Memory B cell (primary cell): ENCODE measurements at regions not wholly inside any gene's neighbourhood (a gene's known extent, or its start where the extent isn't known, plus 50 kb on each side); places are given as distances from the start of the nearest gene placed in this dataset.
"Not testable (repeated sequence)": the region's sequence is repeated elsewhere in the genome, so short reads cannot be mapped to it uniquely, and the experiment has no call there.

ENCODE experiments used
- ATAC-seq: fragments of 150-1000 bp; cut with Tn5 transposase; 2 replicates; pipeline ENCODE4 v1.10.0; 2021; ENCODE audit warnings: low read depth, mild to moderate bottlenecking, moderate library complexity
- DNase-seq, 2 donors: peaks; one replicate each; pipeline ENCODE4 v3.0.0; 2022; ENCODE audit warnings: low spot score in 2 of 2
- H3K27ac Mint-ChIP-seq: one replicate; pipeline ENCODE4 v1.8.0; 2022; ENCODE audit warnings: mild to moderate bottlenecking, moderate library complexity, mixed read lengths
- H3K27me3 Mint-ChIP-seq: one replicate; pipeline ENCODE4 v1.8.0; 2022; ENCODE audit warnings: mixed read lengths
- H3K36me3 Mint-ChIP-seq: one replicate; pipeline ENCODE4 v1.8.0; 2022; ENCODE audit warnings: mild to moderate bottlenecking, mixed read lengths
- H3K4me1 Mint-ChIP-seq: one replicate; pipeline ENCODE4 v1.8.0; 2022; ENCODE audit warnings: mixed read lengths
- H3K4me3 Mint-ChIP-seq: one replicate; pipeline ENCODE4 v1.8.0; 2022; ENCODE audit warnings: mild to moderate bottlenecking, moderate library complexity, mixed read lengths
- H3K9me3 Mint-ChIP-seq: one replicate; pipeline ENCODE4 v1.8.0; 2022; ENCODE audit warnings: mixed read lengths

DNA sequence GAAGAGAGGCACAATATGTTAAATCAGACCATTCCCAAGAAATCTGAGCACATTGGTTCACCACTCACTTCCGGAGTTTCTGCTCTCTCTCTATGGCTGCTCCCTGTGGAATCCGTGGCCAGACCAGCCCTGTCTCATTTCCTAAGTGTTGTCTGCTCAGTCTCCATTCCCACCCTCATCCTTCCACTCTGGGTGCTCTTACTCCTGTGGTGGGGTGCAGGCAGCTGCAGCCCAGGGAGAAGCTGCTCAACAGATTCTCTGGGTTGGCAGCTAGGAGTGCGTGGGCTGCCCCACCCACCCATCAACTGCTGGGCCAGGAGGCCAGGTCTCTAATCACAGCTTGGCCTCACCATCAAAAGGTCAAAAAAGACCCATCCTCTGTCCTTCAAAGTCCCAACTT, 98.3 kb downstream of the ARL4C start:
- peaks cover 2% of the 10 kb centered on the region for H3K27me3 Mint-ChIP-seq
- no peak overlapping the region for H3K27ac Mint-ChIP-seq
- H3K4me1 Mint-ChIP-seq: peaks cover 29% of the 10 kb centered on the region
- no peak overlapping the region for H3K4me3 Mint-ChIP-seq
- ATAC-seq: no peak
- no peak for DNase-seq
- H3K36me3 Mint-ChIP-seq: no peaks in the 10 kb centered on the region
- H3K9me3 Mint-ChIP-seq: peaks cover 4% of the 10 kb centered on the region

DNA sequence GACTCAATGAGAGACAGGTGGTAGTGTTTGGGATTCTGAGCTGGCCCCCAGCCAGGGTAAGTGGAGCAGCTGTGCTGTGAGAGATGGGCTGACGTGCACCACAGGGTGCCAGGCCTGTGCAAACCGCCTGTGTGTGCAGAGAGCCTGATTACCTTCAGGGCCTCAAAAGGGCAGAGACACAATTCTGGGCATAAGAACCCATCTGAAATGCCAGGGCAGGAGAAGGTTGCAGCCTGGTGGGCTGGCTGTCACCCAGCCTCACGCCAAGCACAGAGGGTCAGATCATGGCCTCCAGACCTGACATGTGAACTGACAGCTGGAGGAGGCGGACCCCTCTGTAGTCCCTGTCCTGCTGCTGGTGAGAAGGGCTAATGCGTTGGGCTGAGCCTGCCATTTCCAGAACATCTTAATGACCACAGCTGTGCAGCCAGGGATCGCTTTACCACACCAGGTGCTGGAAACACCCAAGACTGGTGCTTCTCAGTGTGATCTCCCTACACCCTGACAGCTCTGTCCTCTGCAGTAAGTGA, 100.9 kb downstream of the ARL4C start:
- peaks cover 3% of the 10 kb centered on the region for H3K9me3 Mint-ChIP-seq
- DNase-seq: no peak
- no peak overlapping the region for H3K27ac Mint-ChIP-seq
- no peak overlapping the region for H3K4me3 Mint-ChIP-seq
- no peak for ATAC-seq
- peaks cover 2% of the 10 kb centered on the region for H3K27me3 Mint-ChIP-seq
- H3K4me1 Mint-ChIP-seq: peaks cover 32% of the 10 kb centered on the region
- no peaks in the 10 kb centered on the region for H3K36me3 Mint-ChIP-seq

DNA sequence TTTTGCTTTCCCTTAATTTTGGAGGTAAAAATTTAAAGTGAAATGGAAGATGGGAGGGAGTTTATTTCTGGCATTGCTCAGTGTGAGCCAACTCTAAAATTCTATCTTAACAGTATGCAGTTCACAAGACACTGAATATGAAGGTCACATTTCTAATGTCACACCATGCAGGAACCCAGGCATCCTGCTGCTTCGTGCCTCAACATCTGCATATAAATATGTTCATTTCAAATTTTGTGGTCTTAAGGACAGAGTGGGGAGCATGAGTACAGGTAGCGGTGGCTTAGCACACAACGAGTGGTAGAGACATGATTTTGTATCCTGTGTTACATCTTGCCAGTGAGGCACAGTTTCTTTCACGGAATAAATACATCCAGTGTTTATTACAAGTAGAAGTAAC, 102.4 kb downstream of the ARL4C start:
- Mint-ChIP-seq H3K36me3 (no peaks in the 10 kb centered on the region), H3K9me3 (no peaks in the 10 kb centered on the region), H3K4me1 (peaks cover 33% of the 10 kb centered on the region), H3K4me3 (no peak overlapping the region), H3K27ac (no peak overlapping the region), H3K27me3 (peaks cover 1% of the 10 kb centered on the region)
- ATAC-seq: no peak
- no peak for DNase-seq

DNA sequence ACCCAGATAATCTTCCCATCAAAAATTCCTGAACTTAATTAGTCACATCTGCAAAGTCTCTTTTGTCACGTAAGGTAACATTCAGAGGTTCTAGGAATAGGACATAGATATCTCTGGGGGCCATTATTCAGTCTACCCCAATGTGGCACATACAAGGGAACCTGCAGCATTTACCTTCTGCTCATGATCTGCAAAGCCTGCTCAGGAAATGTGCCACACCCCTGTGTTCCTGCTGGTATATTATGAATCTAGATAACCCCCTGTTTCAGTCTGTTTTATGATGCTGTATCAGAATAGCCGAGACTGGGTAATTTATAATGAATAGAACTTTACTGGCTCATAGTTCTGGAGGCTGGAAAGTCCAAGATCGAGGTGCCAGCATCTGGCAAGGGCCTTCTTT, 103.5 kb downstream of the ARL4C start:
- Mint-ChIP-seq H3K27ac (no peak overlapping the region), H3K36me3 (no peaks in the 10 kb centered on the region), H3K4me1 (peaks cover 31% of the 10 kb centered on the region), H3K4me3 (peak overlapping the region; percentile 30), H3K9me3 (no peaks in the 10 kb centered on the region), H3K27me3 (no peaks in the 10 kb centered on the region)
- ATAC-seq: no peak
- DNase-seq: no peak

DNA sequence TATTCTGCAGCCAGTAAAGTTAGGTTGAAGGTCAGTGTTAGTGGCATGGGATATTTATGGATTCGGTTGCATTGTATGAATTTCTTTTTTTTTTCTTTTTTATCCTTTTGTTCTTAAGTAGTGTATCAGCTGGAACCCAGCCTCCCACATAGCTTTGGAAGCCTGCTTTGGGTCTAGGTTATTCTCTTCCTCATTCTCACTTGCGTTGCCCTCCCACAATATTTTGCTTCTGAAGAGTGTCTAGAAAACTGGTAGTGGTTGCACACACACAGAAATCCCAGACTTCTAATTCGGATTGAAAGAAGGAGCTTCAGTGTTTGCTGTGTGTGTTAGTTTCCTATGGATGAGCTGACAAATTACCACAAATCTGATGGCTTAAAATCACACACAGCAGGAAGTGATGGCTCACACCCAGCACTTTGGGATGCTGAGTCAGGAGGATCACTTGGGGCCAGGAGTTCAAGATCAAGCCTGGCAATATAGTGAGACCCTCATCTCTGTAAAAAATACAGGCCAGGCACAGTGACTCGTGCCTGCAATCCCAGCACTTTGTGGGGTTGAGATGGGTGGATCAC, 104.8 kb downstream of the ARL4C start:
- H3K9me3 Mint-ChIP-seq: no peaks in the 10 kb centered on the region
- H3K4me1 Mint-ChIP-seq: peaks cover 31% of the 10 kb centered on the region
- H3K27ac Mint-ChIP-seq: no peak overlapping the region
- peaks cover 2% of the 10 kb centered on the region for H3K27me3 Mint-ChIP-seq
- DNase-seq (no peak), ATAC-seq (no peak)
- no peaks in the 10 kb centered on the region for H3K36me3 Mint-ChIP-seq
- H3K4me3 Mint-ChIP-seq: no peak overlapping the region

DNA sequence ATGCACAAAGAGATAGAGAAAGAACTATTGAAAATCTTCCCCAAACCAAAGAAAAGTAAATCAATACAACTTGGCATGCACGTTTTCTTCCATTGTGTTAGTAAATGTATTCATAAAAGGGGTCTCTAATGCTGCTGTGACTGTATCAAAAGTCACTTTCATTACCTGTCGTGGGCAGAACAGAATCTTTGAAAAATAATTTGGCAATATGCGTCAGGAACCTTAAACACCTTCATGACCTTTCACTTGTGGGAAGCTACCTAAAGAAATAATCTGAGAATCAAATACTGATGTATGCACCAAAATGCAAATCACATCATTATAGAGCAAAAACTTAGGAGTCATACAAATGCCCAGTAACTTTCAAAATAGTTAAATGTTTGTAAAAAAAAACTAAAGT, 105.3 kb downstream of the ARL4C start:
- peaks cover 34% of the 10 kb centered on the region for H3K4me1 Mint-ChIP-seq
- no peak overlapping the region for H3K27ac Mint-ChIP-seq
- ATAC-seq (no peak), DNase-seq (no peak)
- H3K27me3 Mint-ChIP-seq: peaks cover 4% of the 10 kb centered on the region
- no peak overlapping the region for H3K4me3 Mint-ChIP-seq
- H3K9me3 Mint-ChIP-seq: peaks cover 2% of the 10 kb centered on the region
- peaks cover 2% of the 10 kb centered on the region for H3K36me3 Mint-ChIP-seq

DNA sequence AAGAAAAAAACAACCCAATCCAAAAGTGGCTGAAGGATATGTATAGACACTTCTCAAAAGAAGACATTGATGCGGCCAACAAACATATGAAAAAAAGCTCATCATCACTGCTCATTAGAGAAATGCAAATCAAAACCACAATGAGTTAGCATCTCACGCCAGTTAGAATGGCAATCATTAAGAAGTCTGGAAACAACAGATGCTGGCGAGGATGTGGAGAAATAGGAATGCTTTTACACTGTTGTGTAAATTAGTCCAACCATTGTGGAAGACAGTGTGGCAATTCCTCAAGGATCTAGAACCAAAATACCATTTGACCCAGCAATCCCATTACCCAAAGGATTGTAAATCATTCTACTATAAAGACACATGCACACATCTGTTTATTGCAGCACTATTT, 107.2 kb downstream of the ARL4C start:
- not testable (repeated sequence) for H3K36me3 Mint-ChIP-seq, H3K27me3 Mint-ChIP-seq, H3K27ac Mint-ChIP-seq, H3K9me3 Mint-ChIP-seq, ATAC-seq, DNase-seq, H3K4me3 Mint-ChIP-seq
- H3K4me1 Mint-ChIP-seq: peaks cover 30% of the 10 kb centered on the region

DNA sequence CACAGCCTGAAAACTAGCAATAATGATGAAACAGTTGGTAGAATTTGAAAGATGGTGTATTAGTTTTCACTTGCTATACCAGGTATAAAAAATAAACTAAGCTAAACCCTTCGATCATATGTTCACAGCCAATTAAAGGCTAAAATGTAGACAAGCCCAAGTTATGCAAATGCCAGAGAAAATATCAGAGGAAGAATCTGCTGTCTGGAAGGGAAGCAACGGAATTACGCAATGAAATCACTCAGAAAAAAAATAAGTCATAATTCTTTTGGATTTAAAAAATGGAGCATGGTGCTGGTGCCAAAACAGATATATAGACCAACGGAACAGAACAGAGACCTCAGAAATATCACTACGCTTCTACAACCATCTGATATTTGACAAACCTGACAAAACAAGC, 108.3 kb downstream of the ARL4C start:
- H3K4me1 Mint-ChIP-seq: peaks cover 19% of the 10 kb centered on the region
- peaks cover 2% of the 10 kb centered on the region for H3K9me3 Mint-ChIP-seq
- no peak overlapping the region for H3K4me3 Mint-ChIP-seq
- DNase-seq: no peak
- no peak for ATAC-seq
- peaks cover 4% of the 10 kb centered on the region for H3K27me3 Mint-ChIP-seq
- peaks cover 2% of the 10 kb centered on the region for H3K36me3 Mint-ChIP-seq
- H3K27ac Mint-ChIP-seq: no peak overlapping the region

DNA sequence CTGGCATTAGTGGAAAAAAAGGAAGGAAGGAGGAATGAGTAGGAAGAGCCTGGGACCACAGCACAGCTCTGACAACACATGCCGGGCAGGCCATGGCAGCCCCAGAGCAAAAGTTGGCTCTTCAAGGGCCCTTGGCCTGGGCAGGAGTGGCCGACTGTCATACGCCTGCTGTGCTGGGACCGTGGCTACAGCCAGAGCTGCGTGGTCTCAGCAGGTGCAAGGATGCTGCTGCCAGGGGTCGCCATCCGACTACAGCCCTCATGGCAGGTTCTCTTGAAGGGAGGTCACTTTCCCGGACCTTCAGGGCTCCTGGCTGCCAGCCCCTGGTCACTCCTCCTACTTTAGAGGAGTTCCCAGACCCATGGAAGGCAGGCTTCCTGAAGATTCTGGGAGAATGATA, 109.9 kb downstream of the ARL4C start:
- DNase-seq: no peak
- no peak for ATAC-seq

DNA sequence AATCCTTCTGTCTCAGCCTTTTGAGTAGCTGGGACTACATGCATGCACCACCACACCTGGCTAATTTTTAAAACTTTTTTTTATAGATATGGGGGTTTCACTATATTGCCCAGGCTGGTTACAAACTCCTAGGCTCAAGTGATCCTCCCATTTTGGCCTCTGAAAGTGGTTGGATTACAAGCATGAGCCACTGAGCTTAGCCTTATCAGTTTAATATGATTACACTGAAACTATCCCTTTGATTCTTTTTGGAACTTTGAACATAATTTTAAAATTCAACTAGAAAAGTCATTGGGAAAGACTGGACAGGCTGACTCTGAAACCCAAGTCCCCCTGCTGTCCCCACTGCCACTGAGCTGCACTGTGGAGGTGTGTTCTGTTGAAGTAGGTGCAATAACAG, 114.8 kb downstream of the ARL4C start:
- peaks cover 4% of the 10 kb centered on the region for H3K27me3 Mint-ChIP-seq
- no peak overlapping the region for H3K27ac Mint-ChIP-seq
- no peak for ATAC-seq
- peaks cover 3% of the 10 kb centered on the region for H3K4me1 Mint-ChIP-seq
- H3K36me3 Mint-ChIP-seq: peaks cover 2% of the 10 kb centered on the region
- H3K4me3 Mint-ChIP-seq: no peak overlapping the region
- peaks cover 2% of the 10 kb centered on the region for H3K9me3 Mint-ChIP-seq
- no peak for DNase-seq

More for the DNA sequence above, 109.9 kb downstream of the ARL4C start:
- peaks cover 10% of the 10 kb centered on the region for H3K4me1 Mint-ChIP-seq
- peaks cover 4% of the 10 kb centered on the region for H3K27me3 Mint-ChIP-seq
- peaks cover 2% of the 10 kb centered on the region for H3K36me3 Mint-ChIP-seq
- no peak overlapping the region for H3K4me3 Mint-ChIP-seq
- peak overlapping the region; percentile 51 for H3K27ac Mint-ChIP-seq
- peaks cover 2% of the 10 kb centered on the region for H3K9me3 Mint-ChIP-seq

DNA sequence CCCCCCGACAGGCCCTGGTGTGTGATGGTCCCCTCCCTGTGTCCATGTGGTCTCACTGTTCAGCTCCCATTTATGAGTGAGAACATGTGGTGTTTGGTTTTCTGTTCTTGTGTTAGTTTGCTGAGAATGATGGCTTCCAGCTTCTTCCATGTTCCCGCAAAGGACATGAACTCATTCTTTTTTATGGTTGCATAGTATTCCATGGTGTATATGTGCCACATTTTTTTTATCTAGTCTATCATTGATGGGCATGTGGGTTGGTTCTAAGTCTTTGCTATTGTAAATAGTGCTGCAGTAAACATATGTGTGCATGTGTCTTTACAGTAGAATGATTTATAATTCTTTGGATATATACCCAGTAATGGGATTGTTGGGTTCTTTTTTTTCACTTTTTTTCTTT, 117.9 kb downstream of the ARL4C start:
- not testable (repeated sequence) for ATAC-seq, H3K9me3 Mint-ChIP-seq, H3K27ac Mint-ChIP-seq, H3K4me1 Mint-ChIP-seq, H3K27me3 Mint-ChIP-seq, H3K36me3 Mint-ChIP-seq, H3K4me3 Mint-ChIP-seq, DNase-seq

DNA sequence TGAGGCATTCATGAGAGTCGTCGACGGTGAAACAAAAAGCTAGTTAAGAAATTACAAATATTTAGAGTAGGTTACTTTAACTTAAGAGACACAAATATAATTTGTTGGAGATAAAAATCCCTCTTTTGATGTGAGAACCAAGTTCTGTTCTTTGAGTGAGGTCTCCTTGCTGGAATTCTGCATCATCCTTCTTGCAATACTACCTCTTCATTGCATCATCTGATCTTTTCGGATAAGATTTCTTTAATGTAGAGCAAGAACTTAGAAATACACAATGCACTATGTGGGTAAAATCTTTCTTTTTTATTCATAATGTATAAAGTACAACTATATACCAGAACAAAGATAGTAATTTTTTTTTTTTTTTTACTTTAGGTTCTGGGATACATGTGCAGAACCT, 118.4 kb downstream of the ARL4C start:
- DNase-seq: no peak

DNA sequence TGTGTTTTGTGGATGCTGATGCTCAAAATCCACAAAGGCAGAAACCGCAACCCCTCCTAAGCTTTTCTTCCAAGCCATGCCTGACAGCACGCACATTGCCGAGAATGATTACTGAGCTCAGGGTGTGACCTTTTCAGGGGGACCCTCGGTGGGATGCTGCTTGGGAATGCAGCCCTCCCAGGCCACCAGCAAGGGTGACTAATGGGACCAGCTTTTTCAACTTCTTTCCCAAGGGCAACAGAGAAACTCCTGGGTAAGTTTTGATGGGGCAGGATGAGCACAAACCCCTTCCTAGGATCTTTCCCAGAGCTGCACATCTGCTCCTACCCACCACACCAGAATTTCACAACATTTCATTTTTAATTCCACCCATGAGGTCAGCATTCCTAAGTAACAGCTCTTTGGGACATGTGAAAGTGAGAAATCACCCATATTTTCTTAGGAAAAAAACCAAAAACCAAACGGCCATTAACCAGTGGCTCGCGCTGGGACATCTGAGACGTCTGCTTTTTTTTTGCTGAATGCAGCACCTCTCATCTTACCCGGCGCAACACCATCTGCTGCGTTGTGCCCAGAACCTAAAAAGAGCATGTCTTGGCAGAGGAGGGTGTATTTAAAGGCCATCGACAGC, 119.0 kb downstream of the ARL4C start:
- Mint-ChIP-seq H3K4me1 (peaks cover 3% of the 10 kb centered on the region), H3K27me3 (peaks cover 2% of the 10 kb centered on the region), H3K27ac (no peak overlapping the region), H3K4me3 (no peak overlapping the region), H3K9me3 (no peaks in the 10 kb centered on the region), H3K36me3 (no peaks in the 10 kb centered on the region)
- ATAC-seq (no peak), DNase-seq (no peak)

More for the DNA sequence above, 118.4 kb downstream of the ARL4C start:
- peaks cover 2% of the 10 kb centered on the region for H3K27me3 Mint-ChIP-seq
- no peak overlapping the region for H3K4me3 Mint-ChIP-seq
- peaks cover 2% of the 10 kb centered on the region for H3K4me1 Mint-ChIP-seq
- H3K36me3 Mint-ChIP-seq: no peaks in the 10 kb centered on the region
- no peak overlapping the region for H3K27ac Mint-ChIP-seq
- H3K9me3 Mint-ChIP-seq: no peaks in the 10 kb centered on the region
- ATAC-seq: no peak

DNA sequence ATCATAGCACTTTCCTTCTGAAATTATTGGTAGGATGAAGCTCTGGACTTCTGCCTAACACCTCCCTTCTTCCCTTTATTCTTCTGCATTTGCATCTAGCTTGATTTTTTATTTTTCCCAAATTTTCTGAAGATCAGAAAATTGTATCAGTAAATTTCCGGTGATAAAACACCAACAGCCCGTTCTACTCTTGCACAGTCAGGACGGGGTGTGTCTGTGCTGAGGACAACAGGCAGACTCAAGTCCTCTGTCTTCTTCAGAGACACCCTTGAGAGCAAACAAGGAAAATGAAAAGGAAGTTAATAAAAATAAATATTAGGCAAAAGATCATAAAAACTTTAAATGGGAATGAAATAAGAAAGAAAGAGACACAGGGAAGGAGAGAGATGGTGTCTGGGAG, 120.7 kb downstream of the ARL4C start:
- H3K4me1 Mint-ChIP-seq: peaks cover 6% of the 10 kb centered on the region
- DNase-seq (no peak), ATAC-seq (no peak)
- H3K27me3 Mint-ChIP-seq: peaks cover 2% of the 10 kb centered on the region
- no peaks in the 10 kb centered on the region for H3K9me3 Mint-ChIP-seq
- no peak overlapping the region for H3K4me3 Mint-ChIP-seq
- no peak overlapping the region for H3K27ac Mint-ChIP-seq
- no peaks in the 10 kb centered on the region for H3K36me3 Mint-ChIP-seq
